Prostate gland (tissue), 2 donors: ENCODE measurements at regions not wholly inside any gene's neighbourhood (a gene's known extent, or its start where the extent isn't known, plus 50 kb on each side); places are given as distances from the start of the nearest gene placed in this dataset.

Source experiments
- POLR2A ChIP-seq: fragments of 450-650 bp; IDR thresholded peaks from one replicate; pipeline ENCODE4 v1.6.1; 2016; ENCODE audit warnings: antibody characterized with exemption, mild to moderate bottlenecking
- POLR2AphosphoS5 ChIP-seq: sonication (generic); formaldehyde crosslinking; IDR thresholded peaks from one replicate; pipeline ENCODE4 v1.6.1; 2017; ENCODE audit warnings: antibody characterized with exemption
- TF ChIP-seq, protein P1 (sequence below), 4 experiments: fragments of 200-600 bp in 2 of 4; fragments of 450-650 bp in 2 of 4; sonication (generic) in 2 of 4; IDR thresholded peaks; 1 replicate in 3 of 4; 2 replicates in 1 of 4; pipeline ENCODE4 v1.5.1; 2016 to 2019; ENCODE audit warnings: antibody characterized with exemption in 4 of 4, mild to moderate bottlenecking in 2 of 4, moderate library complexity in 2 of 4

DNA sequence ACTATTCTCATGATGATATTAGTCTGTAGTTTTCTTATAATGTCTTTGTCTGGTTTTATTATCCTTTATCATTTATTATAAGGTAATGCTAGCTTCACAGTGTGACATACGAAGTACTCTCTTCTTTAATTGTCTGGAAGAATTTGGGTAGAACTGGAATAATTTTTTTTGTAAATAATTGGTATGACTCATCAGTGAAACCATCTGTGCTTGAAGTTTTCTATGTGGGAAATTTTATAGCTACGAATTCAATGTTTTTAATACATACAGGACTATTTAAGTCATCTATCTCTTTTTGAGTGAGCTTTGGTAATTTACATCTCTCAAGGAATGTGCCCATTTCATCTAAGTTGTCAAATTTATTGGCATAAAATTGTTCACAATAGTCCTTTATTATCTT is 86.3 kb downstream of the SOD2 start:
- TF ChIP-seq, protein P1, sequence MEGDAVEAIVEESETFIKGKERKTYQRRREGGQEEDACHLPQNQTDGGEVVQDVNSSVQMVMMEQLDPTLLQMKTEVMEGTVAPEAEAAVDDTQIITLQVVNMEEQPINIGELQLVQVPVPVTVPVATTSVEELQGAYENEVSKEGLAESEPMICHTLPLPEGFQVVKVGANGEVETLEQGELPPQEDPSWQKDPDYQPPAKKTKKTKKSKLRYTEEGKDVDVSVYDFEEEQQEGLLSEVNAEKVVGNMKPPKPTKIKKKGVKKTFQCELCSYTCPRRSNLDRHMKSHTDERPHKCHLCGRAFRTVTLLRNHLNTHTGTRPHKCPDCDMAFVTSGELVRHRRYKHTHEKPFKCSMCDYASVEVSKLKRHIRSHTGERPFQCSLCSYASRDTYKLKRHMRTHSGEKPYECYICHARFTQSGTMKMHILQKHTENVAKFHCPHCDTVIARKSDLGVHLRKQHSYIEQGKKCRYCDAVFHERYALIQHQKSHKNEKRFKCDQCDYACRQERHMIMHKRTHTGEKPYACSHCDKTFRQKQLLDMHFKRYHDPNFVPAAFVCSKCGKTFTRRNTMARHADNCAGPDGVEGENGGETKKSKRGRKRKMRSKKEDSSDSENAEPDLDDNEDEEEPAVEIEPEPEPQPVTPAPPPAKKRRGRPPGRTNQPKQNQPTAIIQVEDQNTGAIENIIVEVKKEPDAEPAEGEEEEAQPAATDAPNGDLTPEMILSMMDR (IDR thresholded peaks at IDR 0.05) = no peak
- no peak for TF ChIP-seq POLR2A
- no peak for TF ChIP-seq POLR2AphosphoS5
